Liver (tissue), 8 donors: ENCODE measurements at regions not wholly inside any gene's neighbourhood (a gene's known extent, or its start where the extent isn't known, plus 50 kb on each side); places are given as distances from the start of the nearest gene placed in this dataset.
"Not testable (repeated sequence)": the region's sequence is repeated elsewhere in the genome, so short reads cannot be mapped to it uniquely, and the experiment has no call there.

ENCODE experiments used
- DNase-seq: peaks from one replicate; pipeline ENCODE4 v3.0.0-alpha.2; 2017; ENCODE audit warnings: low spot score
- H3K27ac ChIP-seq, 2 donors: one replicate each; pipeline ENCODE4 v1.7.0; 2013; ENCODE audit warnings: inconsistent platforms in 2 of 2, low read length in 2 of 2, control low read depth in 1 of 2, low read depth in 1 of 2, mild to moderate bottlenecking in 1 of 2
- H3K27me3 ChIP-seq, 4 donors: one replicate each; pipeline versions ENCODE4 v1.6.1 to v1.7.0; 2013; ENCODE audit warnings: low read length in 3 of 4, inconsistent platforms in 1 of 4, mild to moderate bottlenecking in 1 of 4, moderate library complexity in 1 of 4; ENCODE audit not compliant: control insufficient read depth in 4 of 4, insufficient read depth in 4 of 4
- H3K36me3 ChIP-seq, 4 donors: one replicate each; pipeline versions ENCODE4 v1.6.1 to v1.7.0; 2013; ENCODE audit warnings: low read length in 3 of 4, mild to moderate bottlenecking in 3 of 4, low read depth in 1 of 4, moderate library complexity in 1 of 4; ENCODE audit not compliant: control insufficient read depth in 4 of 4, insufficient read depth in 3 of 4
- H3K4me1 ChIP-seq, 4 donors: one replicate each; pipeline versions ENCODE4 v1.6.1 to v1.7.0; 2013; ENCODE audit warnings: low read length in 3 of 4, mild to moderate bottlenecking in 3 of 4, moderate library complexity in 1 of 4; ENCODE audit not compliant: control insufficient read depth in 4 of 4, insufficient read depth in 4 of 4
- H3K4me3 ChIP-seq, 3 donors: one replicate each; pipeline versions ENCODE4 v1.6.1 to v1.7.0; 2013; ENCODE audit warnings: low read length in 3 of 3, control low read depth in 1 of 3, low read depth in 1 of 3, mild to moderate bottlenecking in 1 of 3
- H3K9ac ChIP-seq, 2 donors: one replicate each; pipeline ENCODE4 v1.7.0; 2013; ENCODE audit warnings: low read length in 2 of 2, mild to moderate bottlenecking in 2 of 2, moderate library complexity in 2 of 2, control low read depth in 1 of 2, low read depth in 1 of 2
- H3K9me3 ChIP-seq, 4 donors: one replicate each; pipeline versions ENCODE4 v1.6.1 to v1.7.0; 2013; ENCODE audit warnings: low read length in 3 of 4; ENCODE audit not compliant: control insufficient read depth in 4 of 4
- ATF3 ChIP-seq: IDR thresholded peaks from 2 replicates; pipeline ENCODE4 v1.6.1; 2016; ENCODE audit warnings: antibody characterized with exemption
- EGR1 ChIP-seq, 2 donors: IDR thresholded peaks; 2 replicates each; pipeline ENCODE4 v1.6.1; 2016 to 2018; ENCODE audit warnings: antibody characterized with exemption in 2 of 2, low read depth in 2 of 2
- FOXA1 ChIP-seq: IDR thresholded peaks from 2 replicates; pipeline ENCODE4 v1.6.1; 2016; ENCODE audit warnings: antibody characterized with exemption
- FOXA2 ChIP-seq: IDR thresholded peaks from 2 replicates; pipeline ENCODE4 v1.6.1; 2016; ENCODE audit warnings: antibody characterized with exemption
- GABPA ChIP-seq, 2 donors: IDR thresholded peaks in 1 of 2; conservative IDR thresholded peaks in 1 of 2; 2 replicates each; pipeline ENCODE4 v1.6.1; 2016; ENCODE audit warnings: antibody characterized with exemption in 2 of 2, mild to moderate bottlenecking in 1 of 2, moderate library complexity in 1 of 2
- HNF4A ChIP-seq, 2 donors: conservative IDR thresholded peaks; 2 replicates each; pipeline ENCODE4 v1.6.1; 2016; ENCODE audit warnings: antibody characterized with exemption in 2 of 2, mild to moderate bottlenecking in 2 of 2
- HNF4G ChIP-seq: IDR thresholded peaks from 2 replicates; pipeline ENCODE4 v1.6.1; 2016; ENCODE audit warnings: antibody characterized with exemption
- JUND ChIP-seq, 2 donors: IDR thresholded peaks; 2 replicates each; pipeline ENCODE4 v1.6.1; 2016; ENCODE audit warnings: antibody characterized with exemption in 2 of 2
- MAX ChIP-seq: IDR thresholded peaks from 2 replicates; pipeline ENCODE4 v1.6.1; 2016; ENCODE audit warnings: antibody characterized with exemption
- NR2F2 ChIP-seq: IDR thresholded peaks from 2 replicates; pipeline ENCODE4 v1.6.1; 2016; ENCODE audit warnings: antibody characterized with exemption
- RAD21 ChIP-seq, 2 donors: IDR thresholded peaks; 2 replicates each; pipeline ENCODE4 v1.6.1; 2016; ENCODE audit warnings: antibody characterized with exemption in 2 of 2, mild to moderate bottlenecking in 2 of 2
- RXRA ChIP-seq, 2 donors: IDR thresholded peaks; 2 replicates each; pipeline ENCODE4 v1.6.1; 2017 to 2018; ENCODE audit warnings: antibody characterized with exemption in 2 of 2, mild to moderate bottlenecking in 1 of 2
- SP1 ChIP-seq: IDR thresholded peaks from 2 replicates; pipeline ENCODE4 v1.6.1; 2018; ENCODE audit warnings: antibody characterized with exemption, mild to moderate bottlenecking
- TAF1 ChIP-seq: conservative IDR thresholded peaks from 2 replicates; pipeline ENCODE4 v1.6.1; 2016; ENCODE audit warnings: antibody characterized with exemption, mild to moderate bottlenecking
- YY1 ChIP-seq: IDR thresholded peaks from 2 replicates; pipeline ENCODE4 v1.6.1; 2016; ENCODE audit warnings: antibody characterized with exemption, mild to moderate bottlenecking
- ZBTB33 ChIP-seq: IDR thresholded peaks from 2 replicates; pipeline ENCODE4 v1.6.1; 2016; ENCODE audit warnings: antibody characterized with exemption
- WGBS: extraction: QIAGEN DNeasy Blood & Tissue Kit; methylation state at CpG from one replicate; pipeline ENCODE4 v1.1.7; 2013; 5-methylcytosine and 5-hydroxymethylcytosine counted together
- TF ChIP-seq, protein P1 (sequence below): fragments of 150-350 bp; IDR thresholded peaks from 2 replicates; pipeline ENCODE4 v1.5.1; 2017; ENCODE audit warnings: improper control_type of control experiment, low read depth, low read length; ENCODE audit not compliant: missing input control
- TF ChIP-seq, protein P2 (sequence below): IDR thresholded peaks from 2 replicates; pipeline ENCODE4 v1.6.1; 2016; ENCODE audit warnings: antibody characterized with exemption, mild to moderate bottlenecking
- donor health status: healthy.
- donor health status: healthy.
- donor health status: healthy.
- donor health status: healthy.
- donor health status: healthy.

DNA sequence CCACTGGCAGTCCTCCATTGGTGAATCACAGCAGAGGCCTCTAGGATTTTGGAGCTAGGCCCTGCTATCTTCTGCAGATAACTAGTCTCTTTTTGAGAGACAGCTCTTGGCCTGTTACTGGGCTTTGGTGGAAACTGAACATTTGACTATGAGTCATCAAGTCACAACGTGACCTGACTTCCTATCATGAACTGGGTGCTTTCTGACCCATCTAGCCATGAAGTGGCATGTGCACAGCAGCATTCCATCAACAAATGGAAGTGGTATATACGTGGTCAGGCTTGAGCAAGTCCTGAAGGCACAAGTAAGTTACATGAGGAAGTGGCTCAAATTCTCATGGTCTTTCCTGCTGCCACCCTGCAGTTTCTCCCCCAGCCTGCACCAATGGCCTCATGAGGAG, 228.5 kb downstream of the CDH19 start:
- H3K4me3 ChIP-seq, DNase-seq, H3K27ac ChIP-seq, H3K9me3 ChIP-seq, H3K9ac ChIP-seq, H3K36me3 ChIP-seq, H3K4me1 ChIP-seq, H3K27me3 ChIP-seq: not testable (repeated sequence)
- 40% methylated on average over 2 of the region's 2 CpGs for WGBS

DNA sequence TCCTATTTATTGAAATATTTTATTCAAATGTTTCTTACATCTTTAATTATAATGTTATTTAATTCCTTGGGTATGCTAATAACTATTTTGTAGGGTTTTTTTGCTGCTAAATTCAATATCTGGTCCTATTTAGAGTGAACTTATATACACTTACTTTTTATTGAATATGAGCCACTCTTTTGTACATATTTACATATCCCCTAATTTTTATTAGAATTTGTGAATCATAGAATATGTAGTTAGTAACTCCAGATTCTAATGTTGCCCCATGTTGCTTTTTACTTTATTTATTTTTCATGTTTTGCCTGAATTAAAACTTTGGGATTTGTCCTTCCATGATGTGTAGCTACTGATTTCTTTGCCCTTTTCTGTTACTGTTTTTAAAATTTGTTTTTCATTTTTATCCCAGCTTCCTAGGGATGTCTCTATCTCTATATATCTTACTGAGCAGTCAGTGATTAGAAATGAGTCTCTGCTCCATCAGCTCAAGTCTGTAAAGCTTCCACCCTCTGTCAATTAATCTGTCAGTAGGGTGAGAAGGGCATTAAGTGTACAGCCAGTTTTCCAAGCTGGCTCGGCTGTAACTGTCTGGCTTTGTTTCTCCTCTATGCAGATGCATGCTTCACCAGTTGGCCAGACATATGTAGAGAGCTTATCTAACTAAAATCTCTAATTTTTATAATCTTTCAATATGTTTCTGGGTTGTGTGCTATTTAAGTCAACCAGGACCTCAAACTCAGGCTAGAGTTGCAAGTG, 256.9 kb downstream of the CDH19 start:
- no peak for DNase-seq
- TF ChIP-seq HNF4G (no peak), RAD21 (IDR thresholded peaks at IDR 0.05) (no peak), FOXA2 (no peak), ATF3 (no peak), TAF1 (no peak), SP1 (no peak), NR2F2 (no peak), FOXA1 (no peak), ZBTB33 (no peak), JUND (IDR thresholded peaks at IDR 0.05) (no peak), GABPA (IDR thresholded peaks at IDR 0.05 in 1 of 2, conservative IDR thresholded peaks at IDR 0.05 in 1 of 2) (no peak), MAX (no peak), YY1 (no peak), EGR1 (IDR thresholded peaks at IDR 0.05; ENCODE audit: low read depth in 2 of 2) (no peak), RXRA (IDR thresholded peaks at IDR 0.05) (no peak), HNF4A (conservative IDR thresholded peaks at IDR 0.05) (no peak)
- TF ChIP-seq, protein P1, sequence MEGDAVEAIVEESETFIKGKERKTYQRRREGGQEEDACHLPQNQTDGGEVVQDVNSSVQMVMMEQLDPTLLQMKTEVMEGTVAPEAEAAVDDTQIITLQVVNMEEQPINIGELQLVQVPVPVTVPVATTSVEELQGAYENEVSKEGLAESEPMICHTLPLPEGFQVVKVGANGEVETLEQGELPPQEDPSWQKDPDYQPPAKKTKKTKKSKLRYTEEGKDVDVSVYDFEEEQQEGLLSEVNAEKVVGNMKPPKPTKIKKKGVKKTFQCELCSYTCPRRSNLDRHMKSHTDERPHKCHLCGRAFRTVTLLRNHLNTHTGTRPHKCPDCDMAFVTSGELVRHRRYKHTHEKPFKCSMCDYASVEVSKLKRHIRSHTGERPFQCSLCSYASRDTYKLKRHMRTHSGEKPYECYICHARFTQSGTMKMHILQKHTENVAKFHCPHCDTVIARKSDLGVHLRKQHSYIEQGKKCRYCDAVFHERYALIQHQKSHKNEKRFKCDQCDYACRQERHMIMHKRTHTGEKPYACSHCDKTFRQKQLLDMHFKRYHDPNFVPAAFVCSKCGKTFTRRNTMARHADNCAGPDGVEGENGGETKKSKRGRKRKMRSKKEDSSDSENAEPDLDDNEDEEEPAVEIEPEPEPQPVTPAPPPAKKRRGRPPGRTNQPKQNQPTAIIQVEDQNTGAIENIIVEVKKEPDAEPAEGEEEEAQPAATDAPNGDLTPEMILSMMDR, result no peak
- TF ChIP-seq, protein P2, sequence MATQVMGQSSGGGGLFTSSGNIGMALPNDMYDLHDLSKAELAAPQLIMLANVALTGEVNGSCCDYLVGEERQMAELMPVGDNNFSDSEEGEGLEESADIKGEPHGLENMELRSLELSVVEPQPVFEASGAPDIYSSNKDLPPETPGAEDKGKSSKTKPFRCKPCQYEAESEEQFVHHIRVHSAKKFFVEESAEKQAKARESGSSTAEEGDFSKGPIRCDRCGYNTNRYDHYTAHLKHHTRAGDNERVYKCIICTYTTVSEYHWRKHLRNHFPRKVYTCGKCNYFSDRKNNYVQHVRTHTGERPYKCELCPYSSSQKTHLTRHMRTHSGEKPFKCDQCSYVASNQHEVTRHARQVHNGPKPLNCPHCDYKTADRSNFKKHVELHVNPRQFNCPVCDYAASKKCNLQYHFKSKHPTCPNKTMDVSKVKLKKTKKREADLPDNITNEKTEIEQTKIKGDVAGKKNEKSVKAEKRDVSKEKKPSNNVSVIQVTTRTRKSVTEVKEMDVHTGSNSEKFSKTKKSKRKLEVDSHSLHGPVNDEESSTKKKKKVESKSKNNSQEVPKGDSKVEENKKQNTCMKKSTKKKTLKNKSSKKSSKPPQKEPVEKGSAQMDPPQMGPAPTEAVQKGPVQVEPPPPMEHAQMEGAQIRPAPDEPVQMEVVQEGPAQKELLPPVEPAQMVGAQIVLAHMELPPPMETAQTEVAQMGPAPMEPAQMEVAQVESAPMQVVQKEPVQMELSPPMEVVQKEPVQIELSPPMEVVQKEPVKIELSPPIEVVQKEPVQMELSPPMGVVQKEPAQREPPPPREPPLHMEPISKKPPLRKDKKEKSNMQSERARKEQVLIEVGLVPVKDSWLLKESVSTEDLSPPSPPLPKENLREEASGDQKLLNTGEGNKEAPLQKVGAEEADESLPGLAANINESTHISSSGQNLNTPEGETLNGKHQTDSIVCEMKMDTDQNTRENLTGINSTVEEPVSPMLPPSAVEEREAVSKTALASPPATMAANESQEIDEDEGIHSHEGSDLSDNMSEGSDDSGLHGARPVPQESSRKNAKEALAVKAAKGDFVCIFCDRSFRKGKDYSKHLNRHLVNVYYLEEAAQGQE, result no peak
- Histone ChIP-seq H3K4me3 (no peak overlapping the region), H3K9ac (no peak overlapping the region), H3K9me3 (no peaks in the 10 kb centered on the region), H3K27me3 (no peaks in the 10 kb centered on the region), H3K36me3 (no peaks in the 10 kb centered on the region), H3K4me1 (no peaks in the 10 kb centered on the region), H3K27ac (no peak overlapping the region)
- WGBS, result 49% methylated on average over 1 of the region's 1 CpG
